HG03432 (cell line): ENCODE measurements at regions not wholly inside any gene's neighbourhood (a gene's known extent, or its start where the extent isn't known, plus 50 kb on each side); places are given as distances from the start of the nearest gene placed in this dataset.
"Not testable (repeated sequence)": the region's sequence is repeated elsewhere in the genome, so short reads cannot be mapped to it uniquely, and the experiment has no call there.

Experiments used
- ATAC-seq: cut with Tn5 transposase; IDR thresholded peaks from one replicate; pipeline ENCODE4 v1.9.1; 2021; ENCODE audit warnings: mild to moderate bottlenecking, moderate library complexity; ENCODE audit not compliant: unreplicated experiment

- ATAC-seq = no peak
These were observed 681.5 kb downstream of the LRRIQ3 start for GRCh38 chr1:73516451-73516850.

GRCh38 chr1:73511038-73511437, 686.9 kb downstream of the LRRIQ3 start:
- ATAC-seq = no peak

- ATAC-seq = no peak
These were observed 697.8 kb downstream of the LRRIQ3 start for GRCh38 chr1:73500154-73500553.

DNA sequence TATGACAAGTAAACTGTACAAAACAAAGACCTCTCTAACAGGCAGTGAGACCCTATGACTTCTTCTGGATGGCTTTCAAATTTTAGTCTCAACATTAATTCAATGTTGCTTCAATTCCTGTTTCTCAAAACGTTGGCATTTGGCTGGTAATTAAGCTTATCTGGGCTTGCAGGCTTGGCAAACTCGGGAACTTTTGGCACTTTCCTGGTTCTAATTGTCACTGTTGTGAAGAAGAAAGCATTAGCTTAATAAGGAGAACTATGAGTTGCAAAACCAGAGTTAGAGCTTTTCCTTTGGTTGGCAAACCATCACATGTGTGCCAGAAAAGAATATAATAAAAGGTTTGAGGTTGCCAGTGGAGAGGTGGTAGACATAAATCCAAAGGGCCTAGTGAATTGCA, 698.3 kb downstream of the LRRIQ3 start:
- no peak for ATAC-seq

DNA sequence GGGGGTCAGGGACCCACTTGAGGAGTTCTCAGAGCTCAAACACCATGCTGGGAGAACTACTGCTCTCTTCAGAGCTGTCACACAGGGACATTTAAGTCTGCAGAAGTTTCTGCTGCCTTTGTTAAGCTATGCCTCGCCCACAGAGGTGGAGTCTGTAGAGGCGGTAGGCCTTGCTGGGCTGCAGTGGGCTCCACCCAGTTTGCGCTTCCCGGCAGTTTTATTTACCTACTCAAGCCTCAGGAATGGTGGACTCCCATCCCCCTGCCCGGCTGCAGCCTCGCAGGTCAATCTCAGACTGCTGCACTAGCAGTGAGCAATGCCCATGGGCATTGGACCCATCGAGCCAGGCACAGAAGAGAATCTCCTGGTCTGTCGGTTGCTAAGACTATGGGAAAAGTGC, 706.4 kb downstream of the LRRIQ3 start:
- ATAC-seq = no peak

- ATAC-seq = no peak
These were observed 722.6 kb downstream of the LRRIQ3 start for GRCh38 chr1:73475316-73475870.

- no peak for ATAC-seq
These were observed 725.2 kb downstream of the LRRIQ3 start for GRCh38 chr1:73472810-73473209.

GRCh38 chr1:73467731-73468130, 730.2 kb downstream of the LRRIQ3 start:
- no peak for ATAC-seq

- ATAC-seq = no peak
These were observed 734.1 kb downstream of the LRRIQ3 start for GRCh38 chr1:73463873-73464272.

- ATAC-seq = no peak
These were observed 745.5 kb downstream of the LRRIQ3 start for GRCh38 chr1:73452522-73452921.

DNA sequence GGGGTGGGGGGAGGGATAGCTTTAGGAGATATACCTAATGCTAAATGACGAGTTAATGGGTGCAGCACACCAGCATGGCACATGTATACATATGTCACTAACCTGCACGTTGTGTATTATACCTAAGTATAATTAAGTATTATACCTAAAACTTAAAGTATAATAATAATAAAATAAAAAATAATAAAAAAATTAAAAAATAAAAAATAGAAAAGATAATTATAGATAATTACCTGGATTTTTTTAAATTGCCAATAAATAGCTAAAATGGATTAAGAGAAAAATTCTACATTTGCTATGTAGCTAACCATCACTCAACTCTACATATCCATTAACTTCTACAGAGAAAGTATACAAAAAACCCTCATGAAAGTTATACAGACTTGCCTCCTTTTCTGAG, 747.3 kb downstream of the LRRIQ3 start:
- ATAC-seq = not testable (repeated sequence)

DNA sequence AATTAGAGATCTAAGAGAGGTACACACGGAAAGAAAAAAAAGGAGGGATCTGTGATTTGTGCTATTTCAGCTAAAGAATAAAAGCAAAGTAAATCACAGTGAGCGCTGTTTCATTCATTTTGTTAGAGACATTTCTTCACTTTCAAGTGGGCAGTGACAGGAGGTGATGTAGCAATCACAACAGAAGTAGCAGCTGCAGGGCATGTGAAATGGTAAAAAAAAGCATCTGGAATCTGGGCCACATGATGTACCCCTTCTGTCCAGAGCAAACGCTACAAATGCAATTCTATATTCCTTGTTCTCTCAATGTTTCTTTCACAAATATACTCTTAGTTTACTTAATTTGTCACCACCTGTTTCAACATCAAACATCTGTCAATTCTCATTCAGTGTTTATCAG, 786.5 kb downstream of the LRRIQ3 start:
- ATAC-seq = no peak

- no peak for ATAC-seq
These were observed 796.3 kb downstream of the LRRIQ3 start for GRCh38 chr1:73401666-73402065.

DNA sequence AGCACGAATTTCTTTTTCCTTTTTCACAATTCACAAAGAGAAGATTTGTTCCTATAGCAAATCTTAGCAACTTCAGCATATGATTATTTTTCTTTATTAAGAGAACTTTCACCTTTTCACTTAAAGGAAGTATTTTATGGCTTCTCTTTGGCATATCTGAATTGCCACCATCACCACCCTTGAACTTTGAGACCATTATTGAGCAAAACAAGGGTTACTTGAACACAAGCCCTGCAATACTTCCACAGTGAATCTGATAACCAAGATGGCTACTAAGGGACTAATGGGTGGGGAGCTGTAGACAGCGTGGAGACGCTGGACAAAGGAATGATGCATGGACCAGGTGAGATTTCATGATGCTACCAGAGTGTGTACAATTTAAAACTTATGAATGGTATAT, 815.0 kb downstream of the LRRIQ3 start:
- no peak for ATAC-seq

- ATAC-seq = no peak
These were observed 831.1 kb downstream of the LRRIQ3 start for GRCh38 chr1:73366734-73367413.

- no peak for ATAC-seq
These were observed 839.0 kb downstream of the LRRIQ3 start for GRCh38 chr1:73359001-73359400.

DNA sequence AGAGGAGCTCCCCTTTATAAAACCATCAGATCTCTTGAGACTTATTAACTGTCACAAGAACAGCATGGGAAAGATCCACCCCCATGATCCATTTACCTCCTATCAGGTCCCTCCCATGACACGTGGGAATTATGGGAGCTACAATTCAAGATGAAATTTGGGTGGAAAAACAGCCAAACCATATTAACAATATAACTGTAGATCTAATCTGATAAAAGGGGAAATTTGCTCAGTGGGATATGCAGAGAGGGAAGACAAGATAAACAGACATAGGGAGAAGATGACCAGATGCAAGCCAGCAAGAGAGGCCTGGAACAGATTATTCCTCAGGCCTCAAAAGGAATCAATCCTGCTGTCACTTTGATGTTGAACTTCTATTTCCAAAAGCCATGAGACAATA, 841.5 kb downstream of the LRRIQ3 start:
- ATAC-seq = no peak

DNA sequence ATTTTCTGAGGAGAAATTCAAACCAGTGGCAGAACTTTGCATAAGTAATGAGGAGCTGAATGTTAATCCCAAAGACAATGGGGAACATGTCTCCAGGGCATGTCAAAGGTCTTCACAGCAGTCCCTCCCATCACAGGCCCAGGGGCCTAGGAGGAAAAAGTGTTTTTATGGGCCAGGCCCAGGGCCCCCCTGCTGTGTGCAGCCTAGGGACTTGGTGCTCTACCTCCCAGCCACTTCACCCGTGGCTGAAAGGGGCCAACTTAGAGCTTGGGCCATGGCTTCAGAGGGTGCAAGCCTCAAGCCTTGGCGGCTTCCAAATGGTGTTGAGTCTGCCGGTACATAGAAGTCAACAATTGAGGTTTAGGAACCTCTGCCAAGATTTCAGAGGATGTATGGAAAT, 854.0 kb downstream of the LRRIQ3 start:
- no peak for ATAC-seq

DNA sequence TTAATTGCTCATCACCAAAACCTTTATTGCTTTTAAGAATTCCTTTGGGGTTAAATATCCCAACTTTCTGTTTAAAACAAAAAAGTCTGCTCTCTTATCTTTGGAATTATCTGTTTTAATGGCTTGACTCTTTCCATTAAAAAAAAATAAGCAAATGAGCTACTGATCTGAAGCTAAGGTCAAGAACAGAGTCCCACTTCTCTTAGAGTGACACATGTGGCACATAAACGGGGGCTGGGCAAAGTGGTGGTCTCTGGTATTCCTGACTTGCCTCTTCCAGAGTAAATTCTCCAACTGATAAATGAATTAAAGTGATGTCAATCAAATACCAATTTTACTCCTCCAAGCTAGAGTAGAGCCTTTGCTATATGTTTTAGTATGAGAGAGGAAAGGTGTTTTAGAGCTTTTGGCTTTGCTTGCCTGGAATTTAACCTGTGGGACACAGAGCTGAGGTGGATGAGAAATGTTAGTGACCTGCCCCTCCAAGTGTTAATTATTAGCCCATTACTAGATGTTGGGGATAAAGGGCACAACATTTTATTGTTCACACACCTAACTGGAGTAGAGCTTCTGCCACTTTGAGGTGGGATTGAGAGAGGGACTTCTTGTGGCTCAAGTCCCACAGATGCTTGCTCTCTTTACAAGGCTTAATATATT, 864.0 kb downstream of the LRRIQ3 start:
- ATAC-seq = no peak

DNA sequence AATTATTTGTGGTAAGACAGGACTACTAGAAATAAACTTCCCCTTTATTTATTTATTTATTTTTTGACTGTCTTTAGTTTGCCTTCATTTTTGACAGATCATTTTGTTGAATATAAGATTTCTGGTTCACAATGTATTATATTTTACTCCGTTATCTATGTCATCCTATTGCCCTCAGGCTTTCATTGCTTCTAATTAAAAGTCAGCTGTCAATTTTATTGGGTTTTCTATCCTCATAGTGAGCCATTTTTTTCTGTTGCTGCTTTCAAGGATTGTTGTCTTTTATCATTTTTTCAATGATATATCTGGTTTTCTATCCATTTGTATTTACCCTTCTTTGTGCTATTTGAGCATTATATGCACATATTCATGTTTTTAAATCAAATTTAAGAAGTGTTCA, 866.2 kb downstream of the LRRIQ3 start:
- ATAC-seq = no peak

DNA sequence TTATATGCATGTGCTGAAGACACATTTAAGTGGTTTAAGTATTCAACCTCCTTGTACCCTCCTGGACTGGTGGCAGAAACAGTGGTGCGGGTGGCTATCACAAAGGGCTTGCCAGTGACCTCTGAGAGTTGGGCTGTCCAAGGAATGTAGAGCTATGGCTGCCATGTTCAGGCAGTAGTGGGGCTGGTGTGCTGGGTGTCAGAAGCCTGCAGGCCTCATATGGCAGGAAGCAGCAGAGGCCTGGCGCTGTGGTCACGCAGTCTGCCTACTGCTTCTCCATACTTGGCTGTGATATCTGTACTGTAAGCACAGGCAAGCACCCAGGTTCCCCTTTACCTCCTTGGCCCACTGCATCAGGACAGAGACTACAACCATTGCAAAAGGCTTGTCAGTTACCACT, 870.0 kb downstream of the LRRIQ3 start:
- no peak for ATAC-seq

DNA sequence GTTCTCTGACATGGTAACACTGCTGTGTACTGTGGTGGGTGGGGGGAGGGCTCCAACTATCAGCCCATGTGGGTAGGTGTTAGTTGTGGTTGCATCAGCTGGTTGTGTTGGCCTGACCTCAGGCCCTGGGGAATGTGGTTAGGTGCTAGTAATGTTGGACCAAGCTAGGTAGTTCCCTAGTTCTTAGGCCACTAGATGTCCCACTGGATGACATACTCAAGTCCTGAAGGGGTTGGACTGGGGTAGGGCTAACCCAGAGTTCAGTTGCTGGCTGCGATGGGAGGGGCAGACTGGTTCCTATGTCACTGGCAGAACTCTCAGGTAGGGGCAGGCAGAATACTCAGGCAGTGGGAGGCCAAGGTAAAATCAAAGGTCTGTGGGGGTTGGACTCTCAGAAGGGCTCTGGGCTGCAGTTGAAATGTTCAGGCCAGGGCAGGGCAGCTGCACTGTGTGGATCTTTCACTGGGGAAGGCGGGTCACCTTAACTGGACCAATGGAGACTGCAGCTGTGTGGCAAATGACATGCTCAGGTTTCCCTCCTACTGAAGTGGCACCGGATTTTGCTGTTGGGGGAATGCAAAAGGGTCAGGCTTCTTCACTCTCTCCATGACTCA, 870.7 kb downstream of the LRRIQ3 start:
- ATAC-seq = no peak
